ENCODE measurements at regions not wholly inside any gene's neighbourhood (a gene's known extent, or its start where the extent isn't known, plus 50 kb on each side); places are given as distances from the start of the nearest gene placed in this dataset.
"Not testable (repeated sequence)": the region's sequence is repeated elsewhere in the genome, so short reads cannot be mapped to it uniquely, and the experiment has no call there.

GRCh38 chr20:29419378-29419777, 1838.1 kb upstream of the DEFB115 start:
- no peak for DNase-seq (ENCODE audit: low read depth)

GRCh38 chr20:29427201-29428060, 1830.0 kb upstream of the DEFB115 start:
- DNase-seq (ENCODE audit: low read depth): no peak

DNA sequence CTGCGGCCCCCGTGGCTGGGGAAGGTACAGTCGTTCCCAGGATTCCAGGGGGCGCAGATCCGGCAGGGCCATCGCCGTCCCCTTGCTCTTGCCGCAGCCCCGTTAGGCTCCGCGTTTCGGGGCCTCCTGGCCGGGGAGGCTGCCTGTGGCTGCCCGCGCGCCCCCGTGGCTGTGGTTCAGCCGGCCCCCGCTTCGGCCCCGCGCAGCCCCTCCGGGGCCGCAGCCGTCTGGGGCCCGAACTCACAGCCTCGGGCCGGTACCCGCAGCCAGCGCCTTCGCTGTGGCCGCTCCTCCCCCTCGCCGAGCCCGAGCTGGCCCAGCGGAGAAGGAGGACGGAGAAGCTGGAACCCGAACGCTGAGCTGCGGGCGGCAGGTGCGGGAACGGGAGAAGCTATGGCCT, 1826.9 kb upstream of the DEFB115 start:
- no peak for DNase-seq (ENCODE audit: low read depth)

- DNase-seq (ENCODE audit: low read depth): not testable (repeated sequence)
Measured at GRCh38 chr20:29440721-29441120, 1816.7 kb upstream of the DEFB115 start.

- peak; percentile 61 for DNase-seq (ENCODE audit: low read depth)
Measured at GRCh38 chr20:29443206-29443781, 1814.2 kb upstream of the DEFB115 start.

GRCh38 chr20:29443819-29444218, 1813.6 kb upstream of the DEFB115 start:
- DNase-seq (ENCODE audit: low read depth): peak; percentile 12

DNA sequence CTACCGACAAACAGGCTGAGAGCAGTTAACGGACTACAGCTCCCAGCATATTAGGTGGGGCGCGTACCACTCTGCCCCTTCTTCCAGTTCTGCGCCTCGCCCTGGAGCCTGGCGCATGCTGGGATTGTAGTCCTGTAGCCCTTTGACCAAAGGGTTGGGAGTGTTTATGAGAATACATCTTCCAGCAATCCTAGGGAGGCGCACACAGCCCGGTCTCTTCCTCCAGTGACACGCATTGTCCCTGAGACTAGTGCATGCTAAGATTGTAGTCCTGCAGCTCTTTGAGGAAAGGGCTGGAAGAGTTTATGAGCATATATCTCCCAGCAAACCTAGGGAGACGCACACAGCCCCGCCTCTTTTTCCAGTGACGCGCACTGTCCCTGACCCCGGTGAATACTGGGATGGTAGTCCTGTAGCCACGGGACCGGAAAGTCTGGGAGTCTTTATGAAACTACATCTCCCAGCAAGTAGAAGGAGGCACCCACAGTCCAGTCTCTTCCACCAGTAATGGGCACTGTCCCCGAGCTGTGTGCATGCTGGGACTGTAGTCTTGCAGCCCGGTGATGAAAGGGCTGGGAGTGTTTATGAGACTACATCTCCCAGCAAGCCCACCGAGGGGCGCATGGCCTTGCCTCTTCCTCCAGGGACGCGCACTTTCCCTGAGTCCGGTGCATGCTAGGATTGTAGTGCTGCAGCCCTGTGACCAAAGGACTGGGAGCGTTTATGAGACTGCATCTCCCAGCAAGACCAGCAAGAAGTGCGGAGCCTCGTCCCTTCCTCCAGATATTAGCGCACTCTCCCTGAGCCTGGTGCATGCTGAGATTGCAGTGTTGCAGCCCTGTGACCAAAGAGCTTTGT, 1812.2 kb upstream of the DEFB115 start:
- not testable (repeated sequence) for DNase-seq (ENCODE audit: low read depth)

DNA sequence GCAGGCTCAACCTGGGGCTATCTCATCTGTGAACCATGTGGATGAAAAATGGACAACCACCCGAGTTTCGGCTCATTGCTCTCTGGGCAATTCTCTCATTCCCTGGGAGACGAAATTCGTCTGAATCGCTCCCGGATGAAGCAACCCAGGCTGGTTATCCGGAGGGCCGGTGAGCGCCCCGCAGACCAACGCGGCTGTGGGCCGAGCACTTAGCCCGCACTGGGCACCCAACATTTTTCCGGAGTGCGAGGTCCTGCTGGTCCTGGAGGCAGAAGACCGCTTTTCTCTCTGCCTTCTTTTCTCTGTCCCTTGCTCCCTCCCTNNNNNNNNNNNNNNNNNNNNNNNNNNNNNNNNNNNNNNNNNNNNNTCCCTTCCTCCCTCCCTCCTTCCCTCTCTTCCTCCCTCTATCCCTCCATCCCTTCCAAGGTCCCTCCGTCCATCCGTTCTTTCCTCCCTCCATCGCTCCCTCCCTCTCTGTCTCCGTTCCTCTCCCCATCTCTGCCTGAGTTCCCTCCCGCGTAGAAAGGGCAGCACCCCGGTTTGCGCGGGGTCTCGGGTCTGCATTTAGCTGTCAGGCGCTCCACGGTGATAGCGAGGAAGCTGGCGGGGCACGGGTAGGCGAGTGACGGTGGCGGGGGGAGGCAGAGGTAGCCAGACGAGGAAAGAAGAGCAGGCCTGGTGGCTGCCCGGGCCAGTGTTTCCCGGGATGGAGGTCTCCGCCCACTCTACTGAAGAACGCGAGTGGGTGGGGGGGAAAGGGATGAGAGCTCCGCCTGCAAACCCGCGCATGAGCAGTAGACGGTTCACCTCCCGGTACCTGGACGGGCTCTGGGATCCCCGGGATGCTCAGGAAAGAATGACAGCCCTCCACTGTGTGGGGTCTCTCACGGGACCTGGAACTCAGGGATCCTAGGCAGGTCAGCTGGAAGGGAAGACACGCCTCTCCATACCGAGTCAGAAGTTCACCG, 1809.7 kb upstream of the DEFB115 start:
- not testable (repeated sequence) for DNase-seq (ENCODE audit: low read depth)

DNA sequence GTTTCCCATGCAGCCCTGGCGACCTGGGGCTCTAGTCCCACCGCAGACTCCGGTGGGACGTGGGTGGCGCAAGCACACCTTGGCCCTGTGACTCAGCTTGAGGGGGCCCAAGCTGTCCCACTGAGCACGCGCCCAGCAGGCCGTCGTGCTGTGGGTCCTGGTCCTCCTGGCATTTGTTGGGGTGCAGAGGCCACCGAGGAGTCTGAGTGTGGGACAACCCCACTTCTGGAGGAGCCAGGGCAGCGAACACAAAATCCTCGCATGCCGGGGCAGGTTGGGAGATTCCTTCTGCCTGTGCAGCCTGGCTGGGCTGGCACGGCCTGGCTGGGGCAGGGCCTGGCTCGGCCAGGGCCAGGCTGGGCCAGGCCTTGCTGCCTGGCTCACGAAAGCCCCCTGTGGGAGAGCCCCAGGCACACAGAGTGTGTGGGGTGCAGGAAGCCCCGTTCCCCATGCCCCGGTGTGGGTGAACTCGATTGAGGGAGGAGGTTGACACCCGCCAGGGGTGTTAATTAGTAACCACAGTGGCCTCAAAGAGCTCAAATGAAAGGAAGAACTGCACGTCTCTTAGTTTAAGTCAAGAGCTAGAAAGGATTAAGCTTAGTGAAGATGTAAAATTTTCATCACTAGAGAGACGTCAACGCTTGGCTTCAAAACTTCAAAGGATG, 1808.5 kb upstream of the DEFB115 start:
- no peak for DNase-seq (ENCODE audit: low read depth)

DNA sequence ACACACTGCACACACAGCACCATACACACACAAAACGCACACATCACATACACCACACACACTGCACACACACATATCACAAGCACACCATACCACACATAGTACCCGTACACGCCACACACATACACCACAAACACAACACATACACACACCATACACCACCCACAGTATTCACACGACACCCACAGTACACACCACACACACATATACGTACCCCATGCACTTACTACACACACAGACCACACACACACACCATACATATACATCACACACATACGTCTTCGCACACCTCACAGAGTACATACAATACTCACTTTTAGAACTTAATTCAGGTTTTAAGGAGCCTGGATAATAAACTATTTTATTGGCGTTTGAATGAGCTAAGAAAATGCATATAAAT, 1805.3 kb upstream of the DEFB115 start:
- no peak for DNase-seq (ENCODE audit: low read depth)

DNA sequence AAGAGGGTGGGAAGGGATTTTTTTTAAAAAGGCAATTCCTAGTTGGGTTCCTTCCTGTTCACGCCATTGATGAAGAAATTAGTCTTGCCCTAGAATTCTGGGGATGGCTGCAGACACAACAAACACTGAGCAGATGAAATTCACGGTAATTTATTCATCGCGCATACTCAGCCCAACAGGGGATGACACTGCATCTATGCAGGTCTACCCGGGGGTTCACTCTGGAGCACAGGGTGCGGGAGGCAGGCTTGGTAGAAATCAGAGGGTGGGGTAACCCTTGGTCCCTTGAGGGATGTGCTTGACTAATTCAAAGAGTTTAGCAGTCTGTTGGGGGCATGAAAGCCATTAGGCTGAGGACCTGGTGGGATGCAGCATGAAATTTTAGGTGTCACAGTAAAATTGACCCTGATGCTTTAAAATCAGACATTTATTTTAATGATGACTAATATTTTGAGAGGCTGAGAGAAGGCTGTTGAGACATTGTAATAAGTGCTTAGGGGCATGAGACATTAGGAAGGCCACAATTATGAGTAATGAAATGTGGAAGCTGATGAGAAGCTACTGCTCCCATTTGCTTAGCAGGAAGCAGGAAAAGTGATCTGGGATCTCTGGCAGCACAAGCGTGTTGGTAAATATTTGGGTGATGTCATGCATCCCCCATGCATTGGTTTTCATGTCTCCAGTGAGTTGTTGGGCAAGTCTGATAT, 1800.3 kb upstream of the DEFB115 start:
- not testable (repeated sequence) for DNase-seq (ENCODE audit: low read depth)

DNA sequence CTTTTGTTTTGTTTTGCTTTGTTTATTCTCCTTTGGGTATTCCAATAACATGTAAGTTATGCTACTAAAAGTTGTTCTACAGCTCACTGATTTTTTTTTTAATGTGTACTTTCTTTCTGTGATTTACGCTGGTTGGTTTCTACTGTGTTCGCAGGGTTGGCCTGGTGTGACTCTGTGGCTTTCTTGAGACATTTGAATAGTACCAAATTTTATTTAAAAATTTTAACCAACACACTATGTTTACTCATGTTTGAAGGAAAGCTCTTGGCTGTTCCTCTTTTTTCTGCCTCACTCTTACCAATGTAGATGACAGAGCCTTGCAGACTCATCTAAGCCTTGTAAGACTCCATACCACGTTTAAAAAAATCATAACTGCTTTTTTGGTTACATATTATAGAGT, 1784.9 kb upstream of the DEFB115 start:
- DNase-seq (ENCODE audit: low read depth): no peak

DNA sequence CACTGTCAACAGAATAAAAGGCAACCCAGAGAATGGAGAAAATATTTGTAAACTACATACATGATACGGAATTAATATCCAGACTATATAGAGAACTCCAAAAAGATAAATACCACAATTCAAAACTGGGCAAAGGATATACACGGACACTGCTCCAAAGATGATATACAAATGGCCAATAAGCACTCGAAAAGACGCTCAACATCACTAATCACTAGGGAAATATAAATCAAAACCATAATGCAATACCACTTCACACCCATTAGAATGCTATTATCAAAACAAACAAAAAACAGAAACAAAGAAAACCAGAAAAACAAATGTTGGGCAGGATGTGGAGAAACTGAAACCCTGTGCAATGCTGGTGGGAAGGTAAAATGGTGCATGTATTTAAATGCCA, 1764.6 kb upstream of the DEFB115 start:
- not testable (repeated sequence) for DNase-seq (ENCODE audit: low read depth)

- not testable (repeated sequence) for DNase-seq (ENCODE audit: low read depth)
Measured at GRCh38 chr20:29496767-29497166, 1760.7 kb upstream of the DEFB115 start.

GRCh38 chr20:29497261-29497671, 1760.2 kb upstream of the DEFB115 start:
- DNase-seq (ENCODE audit: low read depth): no peak

- not testable (repeated sequence) for DNase-seq (ENCODE audit: low read depth)
Measured at GRCh38 chr20:29497684-29498083, 1759.8 kb upstream of the DEFB115 start.

DNA sequence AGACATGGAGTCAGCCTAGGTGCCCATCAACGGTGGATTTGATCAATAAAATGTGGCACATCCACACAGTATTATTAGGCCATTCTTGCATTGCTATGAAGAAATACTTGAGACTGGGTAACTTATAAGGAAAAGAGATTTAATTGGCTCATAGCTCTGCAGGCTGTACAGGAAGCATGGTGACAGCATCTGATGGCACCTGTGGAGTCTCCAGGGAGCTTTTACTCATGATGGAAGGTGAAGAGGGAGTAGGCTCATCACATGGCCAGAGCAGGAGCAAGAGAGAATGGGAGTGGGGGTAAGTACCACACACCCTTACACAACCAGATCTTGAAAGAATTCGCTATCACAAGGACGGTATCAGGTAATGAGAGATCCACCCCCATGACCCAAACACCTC, 1756.7 kb upstream of the DEFB115 start:
- not testable (repeated sequence) for DNase-seq (ENCODE audit: low read depth)

- not testable (repeated sequence) for DNase-seq (ENCODE audit: low read depth)
Measured at GRCh38 chr20:29514634-29515033, 1742.8 kb upstream of the DEFB115 start.

- not testable (repeated sequence) for DNase-seq (ENCODE audit: low read depth)
Measured at GRCh38 chr20:29516847-29517246, 1740.6 kb upstream of the DEFB115 start.
